K562 (cell line): ENCODE measurements at regions not wholly inside any gene's neighbourhood (a gene's known extent, or its start where the extent isn't known, plus 50 kb on each side); places are given as distances from the start of the nearest gene placed in this dataset.

ENCODE experiments used
- ARID2 ChIP-seq: fragments of 450-650 bp; IDR thresholded peaks from 2 replicates; pipeline ENCODE4 v1.6.1; 2017; ENCODE audit warnings: antibody characterized with exemption, mild to moderate bottlenecking
- BCOR ChIP-seq: fragments of 450-650 bp; IDR thresholded peaks from 2 replicates; pipeline ENCODE4 v1.6.1; 2016
- CEBPB ChIP-seq: fragments of 450-650 bp; IDR thresholded peaks from 2 replicates; pipeline ENCODE4 v1.6.1; 2016; ENCODE audit warnings: missing genetic modification characterization, missing compliant biosample characterization
- ELF2 ChIP-seq: fragments of 250-450 bp; sonication (Bioruptor Pico); IDR thresholded peaks from 2 replicates; pipeline ENCODE4 v1.5.0; 2021; ENCODE audit warnings: mild to moderate bottlenecking
- ELK1 ChIP-seq: sonication (generic); formaldehyde crosslinking; IDR thresholded peaks from 2 replicates; pipeline ENCODE4 v1.8.1; 2022; ENCODE audit warnings: missing genetic modification reagents
- HNRNPLL ChIP-seq: fragments of 200-400 bp; formaldehyde crosslinking; IDR thresholded peaks from 2 replicates; pipeline ENCODE4 v1.6.1; 2017; ENCODE audit warnings: low read length, low read depth, mild to moderate bottlenecking; ENCODE audit not compliant: poor library complexity, severe bottlenecking
- KAT8 ChIP-seq: fragments of 450-650 bp; IDR thresholded peaks from 2 replicates; pipeline ENCODE4 v1.6.1; 2016; ENCODE audit warnings: low read depth, mild to moderate bottlenecking
- MNT ChIP-seq, 2 experiments: fragments of 450-650 bp; conservative IDR thresholded peaks; 2 replicates each; pipeline ENCODE4 v1.6.1; 2017; ENCODE audit warnings: mild to moderate bottlenecking in 2 of 2, moderate library complexity in 2 of 2
- NCOR1 ChIP-seq: fragments of 450-650 bp; IDR thresholded peaks from 2 replicates; pipeline ENCODE4 v1.6.1; 2016; ENCODE audit warnings: mild to moderate bottlenecking, moderate library complexity
- NONO ChIP-seq, 2 experiments: fragments of 200-400 bp in 1 of 2; fragments of 450-650 bp in 1 of 2; formaldehyde crosslinking in 1 of 2; IDR thresholded peaks; 2 replicates each; pipeline ENCODE4 v1.6.1; 2017; ENCODE audit warnings: low read depth in 2 of 2, mild to moderate bottlenecking in 2 of 2, moderate library complexity in 2 of 2, low read length in 1 of 2
- NR0B1 ChIP-seq: fragments of 450-650 bp; IDR thresholded peaks from one replicate; pipeline ENCODE4 v1.6.1; 2018; ENCODE audit warnings: mild to moderate bottlenecking, moderate library complexity; ENCODE audit not compliant: partially characterized antibody
- POLR2A ChIP-seq: fragments of 450-650 bp; conservative IDR thresholded peaks from 2 replicates; pipeline ENCODE4 v1.6.1; 2016
- POLR3A ChIP-seq: IDR thresholded peaks from 2 replicates; pipeline ENCODE4 v1.6.1; 2011; ENCODE audit warnings: borderline replicate concordance, mild to moderate bottlenecking, moderate library complexity; ENCODE audit not compliant: insufficient read length, insufficient read depth; ENCODE audit errors: extremely low read depth
- RAD51 ChIP-seq: fragments of 450-650 bp; IDR thresholded peaks from 2 replicates; pipeline ENCODE4 v1.7.1; 2016; ENCODE audit warnings: low read depth, mild to moderate bottlenecking, borderline replicate concordance
- RBM15 ChIP-seq: fragments of 200-400 bp; formaldehyde crosslinking; IDR thresholded peaks from 2 replicates; pipeline ENCODE4 v1.6.1; 2018; ENCODE audit warnings: mild to moderate bottlenecking, low read length, moderate library complexity; ENCODE audit not compliant: insufficient read depth
- RCOR1 ChIP-seq, 2 experiments: IDR thresholded peaks; 2 replicates each; pipeline ENCODE4 v1.6.1; 2012; ENCODE audit warnings: low read depth in 2 of 2, low read length in 2 of 2, borderline replicate concordance in 1 of 2, improper control_type of control experiment in 1 of 2
- SAFB2 ChIP-seq: fragments of 200-400 bp; formaldehyde crosslinking; IDR thresholded peaks from 2 replicates; pipeline ENCODE4 v1.6.1; 2018; ENCODE audit warnings: borderline replicate concordance, low read length, low read depth, moderate library complexity; ENCODE audit not compliant: severe bottlenecking
- STAT5B ChIP-seq: fragments of 250-450 bp; sonication (Bioruptor Pico); IDR thresholded peaks from 2 replicates; pipeline ENCODE4 v1.8.0; 2021; ENCODE audit warnings: mild to moderate bottlenecking, inconsistent platforms
- TEAD4 ChIP-seq, 2 experiments: sonication (generic) in 1 of 2; formaldehyde crosslinking in 1 of 2; IDR thresholded peaks; 2 replicates each; pipeline versions ENCODE4 v1.6.1 to v1.8.0; 2012 to 2022; ENCODE audit warnings: borderline replicate concordance in 1 of 2, inconsistent platforms in 1 of 2, low read length in 1 of 2, mild to moderate bottlenecking in 1 of 2, missing genetic modification reagents in 1 of 2
- U2AF2 ChIP-seq: fragments of 200-400 bp; formaldehyde crosslinking; optimal IDR thresholded peaks from 2 replicates; pipeline ENCODE3; 2017; ENCODE audit warnings: low read depth, mild to moderate bottlenecking, low read length
- ZEB2 ChIP-seq: fragments of 450-650 bp; IDR thresholded peaks from 2 replicates; pipeline ENCODE4 v1.6.1; 2016
- ZFP91 ChIP-seq: sonication (generic); formaldehyde crosslinking; IDR thresholded peaks from 2 replicates; pipeline ENCODE4 v1.8.0; 2022; ENCODE audit warnings: mild to moderate bottlenecking, missing genetic modification reagents
- ZNF143 ChIP-seq: sonication (generic); formaldehyde crosslinking; IDR thresholded peaks from 2 replicates; pipeline ENCODE4 v1.9.0; 2022; ENCODE audit warnings: mild to moderate bottlenecking, missing genetic modification reagents
- ZNF217 ChIP-seq: sonication (generic); formaldehyde crosslinking; IDR thresholded peaks from 2 replicates; pipeline ENCODE4 v1.8.0; 2022; ENCODE audit warnings: mild to moderate bottlenecking, missing genetic modification reagents
- ZNF316 ChIP-seq: fragments of 450-650 bp; IDR thresholded peaks from 2 replicates; pipeline ENCODE4 v1.6.1; 2016

GRCh38 chr5:74464512-74465209 is 175.9 kb downstream of the ENC1 start (continued):
- TF ChIP-seq ZEB2: no peak
- TF ChIP-seq ZNF143 (CRISPR knock-in tag): no peak
- no peak for TF ChIP-seq BCOR
- TF ChIP-seq KAT8: no peak
- TF ChIP-seq U2AF2: no peak
- TF ChIP-seq ELK1: no peak
- TF ChIP-seq POLR3A: no peak
- no peak for TF ChIP-seq ZFP91 (CRISPR knock-in tag)
- no peak for TF ChIP-seq POLR2A
- peak; percentile 24; the same call in 1 of the 2 replicates for TF ChIP-seq NCOR1
- TF ChIP-seq CEBPB (tag): no peak
- TF ChIP-seq STAT5B (CRISPR knock-in tag): no peak
- TF ChIP-seq RCOR1 (IDR thresholded peaks at IDR 0.05; ENCODE audit: borderline replicate concordance in 1 of 2, low read depth in 2 of 2, low read length in 2 of 2): 0 out of 4 replicates have a peak, but pooled peaks of 1 of the 2 experiments have one; percentile 43
- TF ChIP-seq MNT (conservative IDR thresholded peaks at IDR 0.05): no peak
- TF ChIP-seq ARID2: no peak
- TF ChIP-seq ZNF316: peak; percentile 26; the same call in 1 of the 2 replicates
- no peak for TF ChIP-seq RBM15
- no peak for TF ChIP-seq SAFB2
- TF ChIP-seq RAD51: no peak
- TF ChIP-seq TEAD4 (IDR thresholded peaks at IDR 0.05; ENCODE audit: low read length): peak; percentile 52
- TF ChIP-seq TEAD4 (CRISPR knock-in tag; IDR thresholded peaks at IDR 0.05; ENCODE audit: borderline replicate concordance): no peak
- no peak for TF ChIP-seq HNRNPLL
- no peak for TF ChIP-seq NONO (IDR thresholded peaks at IDR 0.05; ENCODE audit: low read depth in 2 of 2, low read length in 1 of 2)
- TF ChIP-seq ZNF217 (CRISPR knock-in tag): no peak
- TF ChIP-seq NR0B1: no peak
- TF ChIP-seq ELF2 (CRISPR knock-in tag): no peak
